Dermis blood vessel endothelial cell (primary cell): ENCODE measurements at regions not wholly inside any gene's neighbourhood (a gene's known extent, or its start where the extent isn't known, plus 50 kb on each side); places are given as distances from the start of the nearest gene placed in this dataset.

ENCODE experiments used
- DNase-seq: peaks from one replicate; pipeline ENCODE4 v3.0.0; 2010

DNA sequence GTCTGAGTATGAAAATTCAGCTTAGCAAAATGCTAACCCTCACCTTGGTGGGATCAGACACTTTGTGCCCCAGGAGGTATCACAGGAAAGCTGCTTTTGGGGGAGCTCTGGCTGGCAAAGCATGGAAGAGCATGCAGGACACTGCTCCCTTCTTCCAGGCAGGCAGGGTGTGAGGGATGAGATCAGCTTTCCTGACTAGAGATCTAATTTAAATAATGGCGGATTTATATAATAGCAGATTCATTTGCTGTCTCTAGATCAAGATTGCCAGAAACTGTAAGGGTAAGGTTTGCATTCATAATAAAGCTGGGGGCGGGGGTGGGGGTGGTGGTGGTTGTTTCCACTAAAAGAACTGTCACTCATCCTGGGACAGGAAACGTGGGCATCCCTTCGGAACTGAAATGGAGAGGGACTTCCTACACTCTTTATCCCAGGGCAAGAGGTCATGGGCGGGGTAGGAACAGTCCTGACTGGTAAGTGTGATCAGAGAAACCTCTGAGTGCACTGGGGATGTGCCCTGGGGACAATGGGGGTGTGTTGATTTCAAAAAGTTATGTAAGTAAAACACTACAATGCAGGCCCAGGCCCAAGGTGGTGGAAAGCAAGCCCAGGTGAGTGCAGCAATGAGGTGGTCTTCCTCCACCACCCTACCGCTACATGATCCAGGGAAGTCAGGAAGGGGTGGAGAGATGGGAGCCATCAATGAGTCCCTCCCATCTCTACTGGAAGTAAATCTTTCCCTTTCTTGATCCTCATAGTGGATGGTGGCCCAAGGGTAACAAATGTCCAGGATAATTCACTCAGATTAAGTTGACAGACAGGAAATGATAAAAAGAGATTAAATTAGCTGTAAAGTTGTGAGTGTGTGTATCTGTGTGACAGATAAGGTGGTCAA, 171.4 kb upstream of the SERPINE2 start:
- DNase-seq = no peak

DNA sequence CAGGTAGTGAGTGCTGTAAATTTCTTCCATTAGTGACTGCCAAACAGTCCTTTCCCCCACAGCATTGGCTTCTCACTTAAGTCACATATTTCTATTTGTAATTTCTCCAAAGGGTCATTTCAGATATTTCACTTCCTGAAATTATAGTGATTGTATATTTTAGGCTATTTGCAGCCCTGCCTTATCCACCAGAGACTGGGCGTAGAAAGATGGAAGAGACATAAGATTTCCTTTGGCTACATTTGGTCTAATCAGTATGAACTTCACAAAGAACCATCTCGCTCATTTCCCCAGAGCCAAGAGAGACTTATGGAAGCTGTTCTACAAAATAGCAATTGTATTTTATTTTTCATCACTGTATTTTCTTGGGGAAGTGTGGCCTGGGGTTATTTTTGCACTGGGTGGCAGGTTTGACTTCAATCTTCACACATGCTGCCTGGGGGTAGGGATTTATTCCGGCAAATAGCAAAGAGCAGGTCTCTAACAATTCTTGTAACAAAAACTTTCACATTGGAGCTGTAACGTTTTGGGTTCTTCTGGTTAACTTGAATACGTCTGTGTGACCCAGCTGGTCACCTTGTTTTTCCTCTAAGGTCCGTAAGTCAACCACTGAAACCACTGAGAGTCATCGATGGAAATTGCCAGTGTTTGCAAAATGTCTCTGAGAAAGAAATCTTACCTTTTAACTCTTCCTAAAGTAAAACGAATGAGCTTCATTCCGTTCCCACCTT, 170.6 kb upstream of the SERPINE2 start:
- no peak for DNase-seq

DNA sequence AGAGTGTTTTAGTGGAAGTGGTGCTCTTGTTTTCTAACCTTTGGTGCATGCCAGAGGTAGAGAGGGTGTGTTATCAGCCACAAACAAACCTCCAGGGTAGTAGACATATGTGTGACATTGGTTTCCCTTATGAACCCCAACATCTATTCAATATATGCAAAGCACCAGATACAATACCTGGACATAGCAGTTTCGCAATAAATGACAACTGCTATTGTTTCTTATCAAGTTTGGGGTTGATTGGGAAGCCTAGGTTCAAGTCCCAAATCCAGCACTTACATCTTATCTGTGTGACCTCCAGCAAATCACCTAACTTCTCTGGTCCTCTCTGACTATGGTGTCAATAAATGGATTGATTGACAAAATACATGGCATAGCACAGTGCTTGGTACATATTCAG, 169.4 kb upstream of the SERPINE2 start:
- no peak for DNase-seq

DNA sequence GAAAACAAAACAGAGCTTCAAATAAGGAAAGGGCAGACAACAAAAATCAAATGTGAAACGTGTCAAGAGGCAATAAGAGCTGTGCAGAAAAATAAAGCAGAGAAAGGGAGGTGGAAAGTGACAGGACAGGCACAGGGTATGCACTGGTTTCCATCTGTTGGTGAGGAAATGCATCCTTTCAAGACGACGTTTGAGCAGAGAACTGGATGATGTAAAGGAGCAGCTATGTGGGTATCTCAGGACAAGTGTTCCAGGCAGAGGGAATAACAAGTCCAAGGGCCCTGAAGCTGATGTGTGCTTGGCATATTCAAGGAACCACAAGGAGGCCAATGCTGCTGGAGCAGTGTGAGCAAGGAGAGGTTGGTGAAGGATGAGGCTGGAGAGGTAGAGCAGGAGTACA, 168.9 kb upstream of the SERPINE2 start:
- DNase-seq = no peak

DNA sequence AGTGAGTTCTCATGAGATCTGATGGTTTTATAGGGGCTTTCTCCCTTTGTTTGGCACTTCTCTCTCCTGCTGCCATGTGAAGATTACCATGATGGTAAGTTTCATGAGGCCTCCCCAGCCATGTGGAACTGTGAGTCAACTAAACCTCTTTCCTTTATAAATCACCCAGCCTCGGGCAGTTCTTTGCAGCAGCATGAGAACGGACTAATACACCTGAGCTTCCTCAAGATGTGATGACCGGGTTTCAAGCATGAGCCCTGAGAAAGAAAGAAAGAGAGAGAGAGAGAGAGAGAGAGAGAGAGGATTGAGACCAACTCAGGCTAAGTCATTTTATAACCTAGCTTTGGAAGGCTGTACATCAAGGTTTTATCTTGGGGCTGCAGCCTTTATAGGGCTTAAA, 167.7 kb upstream of the SERPINE2 start:
- DNase-seq = no peak

DNA sequence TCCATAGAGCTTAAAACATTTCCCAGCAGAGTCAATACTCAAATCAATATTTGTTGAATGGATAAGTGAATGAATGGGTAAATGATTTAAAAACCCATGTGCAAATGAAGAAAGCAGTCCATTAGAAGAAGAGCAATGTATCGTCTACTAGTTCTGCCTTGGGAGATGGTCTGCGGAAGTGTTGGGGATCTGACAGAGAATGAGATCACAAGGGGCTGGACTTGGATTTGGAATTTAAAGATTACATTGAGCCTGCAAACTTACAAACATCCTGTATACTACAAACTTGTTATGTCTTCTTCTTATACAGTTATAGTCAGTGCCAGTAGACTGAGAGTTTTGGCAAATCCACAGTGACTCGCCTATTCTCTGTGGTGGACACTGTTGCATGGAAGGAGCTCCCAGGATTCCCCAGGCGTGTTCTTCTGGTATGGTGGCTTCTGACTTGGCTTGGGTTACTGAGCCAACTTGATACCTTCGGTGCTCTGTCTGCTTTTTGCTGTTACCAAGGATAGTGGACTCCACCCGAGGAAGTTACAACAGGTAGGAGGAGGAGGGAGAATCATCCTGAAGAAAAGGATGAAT, 163.3 kb upstream of the SERPINE2 start:
- no peak for DNase-seq

DNA sequence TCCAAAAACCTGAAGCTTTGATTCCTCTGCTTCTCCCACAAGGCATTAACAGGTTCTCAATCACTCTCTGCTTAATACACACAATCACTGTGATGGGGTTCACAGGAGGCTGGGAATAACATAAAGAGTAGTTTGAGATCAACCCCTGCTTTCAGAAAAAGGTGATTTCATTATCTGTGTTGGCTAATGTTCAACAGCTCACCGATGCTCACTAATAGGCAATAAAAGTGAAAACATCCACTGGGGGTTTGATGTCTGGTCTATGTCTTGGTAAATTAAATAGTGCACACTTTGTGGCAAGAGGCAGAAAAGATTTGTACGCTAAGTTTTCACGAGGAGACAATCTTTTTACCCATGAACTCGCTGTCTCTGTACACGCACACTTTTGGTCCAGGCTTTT, 159.3 kb upstream of the SERPINE2 start:
- no peak for DNase-seq

DNA sequence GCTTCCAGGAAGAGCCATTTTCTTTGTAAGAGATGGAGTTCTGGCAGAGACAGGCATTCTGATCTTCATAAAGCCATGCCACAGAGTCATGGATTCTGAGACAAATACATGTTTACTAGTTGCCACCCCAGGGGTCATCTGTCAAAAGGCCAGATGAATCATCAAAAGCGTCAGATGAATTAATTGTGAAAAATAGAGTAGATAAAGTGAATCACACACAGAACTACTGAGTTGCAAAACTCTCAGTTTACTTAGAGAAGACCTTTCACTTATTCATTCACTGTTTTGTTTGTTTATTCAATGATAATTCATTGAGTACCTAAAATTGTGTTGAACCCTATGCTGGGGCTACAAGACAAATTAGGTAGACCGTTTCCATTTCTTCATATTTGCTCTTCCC, 157.7 kb upstream of the SERPINE2 start:
- DNase-seq = no peak

DNA sequence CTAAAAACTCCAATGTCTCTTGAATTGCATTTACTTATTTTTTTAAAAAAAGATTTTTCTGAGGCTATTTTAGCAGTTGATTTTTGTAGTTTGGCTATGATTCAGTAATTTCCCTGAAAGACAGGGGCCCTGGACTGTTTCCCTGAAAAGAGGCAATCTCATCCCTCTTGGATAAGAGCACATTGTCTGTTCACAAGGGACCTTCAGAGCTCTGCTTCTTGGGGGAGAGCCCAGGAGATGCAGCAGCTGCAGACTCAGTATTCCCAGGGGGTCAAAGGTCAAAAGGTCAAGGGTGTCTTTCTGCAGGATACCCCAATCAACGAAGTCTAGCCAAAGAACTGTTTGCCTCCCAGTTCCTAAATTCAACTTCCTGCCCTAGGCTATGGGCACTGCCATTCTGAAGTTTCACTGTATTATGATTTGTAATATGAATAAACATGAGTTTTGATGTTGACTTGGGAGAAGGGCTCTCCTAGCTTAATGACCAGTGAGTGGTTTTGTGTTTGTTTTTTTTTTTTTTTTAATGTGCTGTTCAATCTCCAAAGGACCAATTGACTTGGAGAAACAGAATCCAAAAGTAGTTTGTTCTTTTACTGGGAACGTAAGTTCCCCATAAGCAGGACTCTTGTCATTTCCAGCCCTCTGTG, 157.0 kb upstream of the SERPINE2 start:
- no peak for DNase-seq

DNA sequence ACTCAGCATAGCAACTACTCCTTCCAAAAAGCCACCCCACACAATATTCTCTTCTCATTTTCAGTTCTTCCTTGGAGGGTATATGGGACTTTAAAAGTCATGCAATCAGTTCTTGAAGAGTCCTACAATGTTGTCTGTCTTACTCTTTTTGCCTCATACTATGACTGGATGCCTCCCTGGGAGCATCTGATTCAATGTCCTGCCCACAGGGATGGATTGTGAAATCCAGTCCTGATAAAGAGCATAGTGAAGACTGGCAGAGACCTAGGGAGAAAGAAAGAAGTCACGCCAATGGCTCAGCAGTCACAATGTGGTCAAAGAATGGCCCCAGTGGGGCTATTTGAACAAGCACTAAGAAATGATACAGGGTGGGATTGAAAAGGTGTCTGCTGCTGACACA, 155.1 kb upstream of the SERPINE2 start:
- no peak for DNase-seq

DNA sequence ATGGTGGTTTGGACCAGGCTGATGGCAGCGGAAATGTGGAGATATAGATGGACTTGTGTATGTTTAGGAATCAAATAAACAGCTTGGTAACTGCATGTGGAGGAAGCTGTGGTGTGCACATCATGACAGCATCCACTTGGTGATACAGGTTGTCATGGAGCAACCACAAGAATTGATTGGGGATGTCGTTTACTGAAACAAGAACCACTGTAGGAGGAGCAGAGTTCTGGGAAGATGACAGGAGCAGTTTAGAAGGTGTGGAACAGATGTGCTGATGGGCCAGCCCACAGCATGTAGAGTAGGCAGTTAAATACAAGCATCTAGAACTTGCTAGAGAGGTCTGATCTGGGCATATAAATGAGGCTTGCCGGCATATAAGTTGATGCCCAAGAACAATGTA, 152.4 kb upstream of the SERPINE2 start:
- no peak for DNase-seq

DNA sequence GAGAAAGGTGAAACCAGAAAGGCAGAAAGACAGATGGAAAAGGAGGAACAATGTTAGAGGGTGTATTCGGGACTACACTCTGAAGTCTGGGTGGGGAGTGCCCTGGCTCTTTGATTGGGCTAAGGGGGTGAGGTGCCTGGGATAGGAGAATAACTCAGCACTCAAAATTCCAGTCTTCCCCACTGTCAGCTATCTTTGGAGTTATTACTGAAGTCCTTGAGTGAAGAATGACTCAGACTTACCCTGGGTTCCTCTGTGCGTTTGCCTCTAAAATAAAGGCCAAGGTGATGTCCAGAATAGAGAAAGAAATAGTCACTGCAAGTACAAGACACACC, 151.8 kb upstream of the SERPINE2 start:
- no peak for DNase-seq

DNA sequence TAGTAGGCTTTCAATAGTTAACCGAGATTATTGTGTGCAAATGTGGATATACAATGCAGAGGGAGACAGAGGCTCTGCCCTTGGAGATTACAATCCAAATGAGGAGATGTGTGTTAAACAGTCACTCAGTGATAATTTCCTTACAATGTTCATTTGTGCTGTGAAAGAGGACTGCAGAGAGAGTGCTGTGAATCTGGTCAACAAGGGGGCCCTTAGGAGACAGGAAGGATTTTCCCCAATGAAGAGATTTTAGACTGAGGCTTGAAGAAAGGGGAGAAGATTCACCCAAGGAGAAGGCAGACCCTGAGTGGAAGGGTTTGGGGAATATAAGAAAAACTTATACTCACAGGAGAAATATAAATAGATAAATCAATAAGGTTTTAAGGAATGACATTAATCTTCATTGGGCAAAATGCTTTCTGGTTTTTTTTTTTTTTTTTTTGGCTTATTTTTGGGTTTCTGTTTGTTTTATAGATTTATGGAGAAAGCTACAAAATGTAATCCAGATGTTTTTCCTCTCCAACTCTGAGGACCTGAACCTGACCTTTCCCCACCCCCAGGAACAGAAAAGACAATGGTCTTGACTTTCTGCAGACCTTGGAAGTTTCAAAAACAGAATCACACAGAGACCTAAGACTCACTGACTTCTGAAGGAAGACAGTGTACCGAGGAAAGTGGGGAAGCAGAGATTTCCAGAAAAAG, 151.3 kb upstream of the SERPINE2 start:
- no peak for DNase-seq

DNA sequence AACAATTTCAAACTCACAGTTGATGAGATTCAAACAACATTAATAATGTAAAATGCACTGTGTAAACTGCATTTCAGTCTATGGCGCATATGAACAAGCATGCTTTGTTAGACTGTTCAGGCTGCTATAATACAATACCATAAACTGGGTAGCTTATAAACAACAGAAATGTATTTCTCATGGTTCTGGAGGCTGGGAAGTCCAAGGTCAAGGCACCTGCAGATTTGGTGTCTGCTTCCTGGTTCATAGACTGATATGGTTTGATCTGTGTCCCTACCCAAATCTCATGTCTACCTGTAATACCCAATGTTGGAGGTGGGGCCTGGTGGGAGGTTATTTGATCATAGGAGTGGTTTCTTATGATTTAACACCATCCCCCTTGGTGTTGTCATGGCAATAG, 148.1 kb upstream of the SERPINE2 start:
- DNase-seq = no peak

DNA sequence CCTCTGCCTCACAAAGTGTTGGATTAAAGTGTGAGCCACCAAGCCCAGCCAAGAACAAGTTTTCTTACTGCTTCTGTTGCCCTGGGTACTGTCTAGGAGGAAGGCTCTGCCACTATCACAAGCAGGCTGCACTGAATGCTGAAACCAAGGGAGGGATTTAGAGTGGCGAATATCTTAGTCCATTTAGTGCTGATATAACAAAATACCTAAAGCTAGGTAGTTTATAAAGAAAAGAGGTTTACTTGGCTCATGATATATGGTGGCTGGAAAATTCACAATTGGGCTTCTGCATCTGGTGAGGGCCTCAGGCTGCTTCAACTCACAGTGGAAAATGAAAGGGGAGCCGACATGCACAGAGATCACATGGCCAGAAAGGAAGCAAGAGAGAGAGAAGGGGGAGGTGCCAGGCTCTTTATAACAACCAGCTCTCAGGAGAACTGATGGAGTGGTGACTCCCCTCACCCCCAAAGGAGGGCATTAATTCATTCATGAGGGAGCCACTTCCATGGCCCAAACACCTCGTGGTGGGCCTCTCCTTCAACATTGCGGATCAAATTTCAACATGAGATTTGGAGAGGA, 146.0 kb upstream of the SERPINE2 start:
- DNase-seq = no peak

DNA sequence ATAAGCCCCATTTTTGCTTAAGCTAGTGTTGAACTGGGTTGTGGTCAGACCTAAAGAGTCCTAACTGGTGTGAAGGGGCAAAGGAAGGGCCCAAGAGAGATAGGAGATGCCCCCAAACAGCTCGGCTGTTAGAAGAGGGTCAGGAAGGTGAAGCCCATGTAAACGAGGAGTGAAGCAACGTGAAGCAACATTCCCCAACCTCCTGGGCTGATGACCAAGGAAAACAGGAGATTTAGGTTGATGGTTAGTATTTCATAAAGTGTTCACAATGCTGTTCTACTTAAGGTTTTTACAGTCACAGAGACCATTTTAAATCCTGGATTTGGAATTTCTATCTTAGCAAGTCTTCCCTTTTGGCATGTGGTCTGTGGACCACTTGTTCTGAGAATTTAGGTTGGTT, 144.0 kb upstream of the SERPINE2 start:
- DNase-seq = no peak

DNA sequence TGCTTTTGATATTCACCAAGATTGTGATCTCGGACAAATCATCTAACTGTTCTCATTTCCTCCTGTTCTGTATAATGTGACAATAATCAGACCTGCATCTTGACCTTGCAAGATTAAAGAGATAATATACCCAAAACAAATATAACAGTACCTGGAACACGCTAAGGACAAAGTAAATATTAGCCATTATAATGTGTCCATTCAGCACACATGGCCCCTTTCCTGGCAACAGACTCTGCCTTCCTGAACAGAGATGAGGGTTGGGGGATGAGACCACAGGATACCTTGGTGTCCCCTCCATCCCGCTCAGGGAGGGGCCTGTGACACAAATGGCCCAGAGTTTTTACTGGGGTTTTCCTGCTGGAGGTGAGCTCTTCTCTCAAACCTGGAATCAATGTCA, 143.4 kb upstream of the SERPINE2 start:
- DNase-seq = no peak

DNA sequence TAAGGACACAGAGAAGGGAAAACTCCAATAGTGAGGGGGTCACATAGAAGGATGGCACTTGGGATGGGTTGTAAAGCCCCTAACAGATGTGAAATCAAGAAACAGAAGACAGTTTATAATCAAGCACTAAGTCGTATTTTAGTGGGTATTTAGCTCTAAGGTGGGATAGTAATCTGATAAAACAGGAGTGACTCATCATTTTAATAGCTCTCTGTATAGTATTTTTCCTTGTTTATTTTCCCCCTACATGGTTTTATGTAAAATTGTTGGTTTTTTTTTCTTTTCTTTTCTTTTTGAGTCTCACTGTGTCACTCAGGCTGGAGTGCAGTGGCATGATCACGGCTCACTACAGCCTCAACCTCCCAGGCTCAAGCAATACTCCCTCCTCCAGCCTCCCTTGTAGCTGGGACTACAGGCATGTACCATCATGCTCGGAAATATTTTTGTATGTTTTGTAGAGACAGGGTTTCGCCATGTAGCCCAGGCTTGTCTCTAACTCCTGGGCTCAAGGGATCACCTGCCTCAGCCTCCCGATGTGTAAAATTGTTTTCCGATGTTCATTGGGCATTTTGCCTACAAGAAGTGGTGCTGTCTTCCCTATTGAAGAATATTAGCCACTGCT, 142.6 kb upstream of the SERPINE2 start:
- DNase-seq = no peak

DNA sequence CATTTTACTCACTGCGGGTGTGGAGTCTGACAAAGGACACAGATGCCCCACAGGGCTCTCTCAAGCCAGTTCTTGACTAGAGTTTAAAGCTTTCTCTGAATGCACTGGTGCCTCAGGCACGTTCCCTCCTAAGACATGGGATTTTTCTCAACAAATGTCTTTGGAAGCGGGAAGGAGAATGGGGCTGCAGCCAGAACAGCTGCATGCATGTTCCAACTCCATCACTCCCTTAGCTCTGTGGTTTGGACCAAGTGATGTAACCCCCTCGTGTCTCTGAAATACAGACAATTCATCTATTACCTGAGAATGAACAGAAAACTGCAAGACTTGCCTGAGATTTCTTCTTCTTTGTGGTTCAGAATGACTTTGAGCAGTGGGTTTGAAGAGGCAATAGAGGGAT, 141.7 kb upstream of the SERPINE2 start:
- no peak for DNase-seq

DNA sequence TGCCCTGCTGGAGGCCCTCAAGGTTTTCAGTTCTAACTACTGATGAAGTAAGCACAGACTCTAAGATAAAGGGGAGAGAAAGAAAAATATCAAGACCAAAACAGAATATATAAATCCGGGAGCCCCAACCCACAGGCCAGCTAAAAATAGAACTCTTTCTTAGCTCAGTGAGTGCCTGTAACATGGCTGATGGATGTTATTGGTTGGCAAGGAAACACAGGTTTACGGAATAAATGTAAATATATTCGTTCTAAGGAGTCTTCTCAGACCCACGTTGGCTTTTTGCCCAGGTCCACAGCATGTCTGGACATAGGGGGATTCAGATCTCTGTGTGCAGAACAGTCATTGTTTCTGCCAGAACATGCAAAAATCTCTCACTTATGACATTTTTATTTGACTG, 139.0 kb upstream of the SERPINE2 start:
- peak; percentile 9 for DNase-seq

DNA sequence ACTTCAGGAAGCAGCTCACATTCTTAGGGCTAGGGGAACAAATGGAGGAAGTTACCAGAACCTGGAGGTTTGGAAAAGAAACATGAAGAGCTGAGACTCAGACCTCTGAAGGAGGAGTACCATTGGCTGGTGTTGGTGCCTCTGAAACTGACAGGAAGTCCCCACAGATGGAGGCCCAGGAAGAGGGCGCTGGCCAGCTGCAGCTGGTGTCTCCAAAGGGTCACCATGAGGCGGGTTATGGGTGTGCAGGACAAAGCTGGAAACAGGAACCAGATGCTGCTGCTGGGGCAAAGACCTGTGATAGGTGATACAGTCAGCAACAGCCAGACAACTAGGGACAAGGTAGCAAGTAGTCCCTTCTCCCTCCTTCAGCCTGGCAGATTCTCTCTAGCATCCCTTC, 136.5 kb upstream of the SERPINE2 start:
- peak; percentile 34 for DNase-seq

DNA sequence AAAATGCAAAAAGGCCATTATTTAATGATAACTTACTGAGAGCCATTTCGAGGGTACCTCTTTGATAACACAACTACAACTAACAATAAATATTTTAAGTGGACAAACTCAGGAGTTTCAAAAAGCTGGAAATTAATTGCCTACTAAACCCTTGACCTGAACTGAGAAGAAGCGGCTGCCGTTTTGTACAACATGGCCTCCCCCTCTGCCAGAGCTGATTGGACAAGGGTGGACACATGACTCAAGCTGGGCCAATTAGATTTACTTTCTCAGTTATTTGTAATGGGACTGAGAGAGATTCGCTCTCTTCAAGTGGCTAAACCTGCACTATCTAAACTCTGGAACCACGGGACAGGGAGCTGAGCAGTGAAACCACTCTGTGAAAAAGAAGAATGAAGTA, 135.9 kb upstream of the SERPINE2 start:
- DNase-seq = peak; percentile 20
